GM12864 (cell line): ENCODE measurements at regions not wholly inside any gene's neighbourhood (a gene's known extent, or its start where the extent isn't known, plus 50 kb on each side); places are given as distances from the start of the nearest gene placed in this dataset.
"Not testable (repeated sequence)": the region's sequence is repeated elsewhere in the genome, so short reads cannot be mapped to it uniquely, and the experiment has no call there.

ENCODE experiments used
- DNase-seq: peaks from one replicate; pipeline ENCODE4 v3.0.0-alpha.2; 2011; ENCODE audit warnings: low read depth
- H3K4me3 ChIP-seq: 2 replicates; pipeline ENCODE4 v1.5.1; 2011; ENCODE audit warnings: mild to moderate bottlenecking, low read depth, low read length, control low read depth
- CTCF ChIP-seq: IDR thresholded peaks from 2 replicates; pipeline ENCODE4 v1.5.1; 2011; ENCODE audit warnings: low read depth, mild to moderate bottlenecking, moderate library complexity, low read length, control low read depth, inconsistent platforms; ENCODE audit errors: missing control alignments

- no peak overlapping the region for H3K4me3 ChIP-seq
- DNase-seq: no peak
- no peak for TF ChIP-seq CTCF
These were observed 95.5 kb upstream of the XIRP2 start for GRCh38 chr2:166792808-166793207.

- no peak for DNase-seq
- no peak overlapping the region for H3K4me3 ChIP-seq
- TF ChIP-seq CTCF: no peak
These were observed 101.6 kb upstream of the XIRP2 start for GRCh38 chr2:166786707-166787106.

- no peak overlapping the region for H3K4me3 ChIP-seq
- TF ChIP-seq CTCF: no peak
- DNase-seq: no peak
These were observed 103.9 kb upstream of the XIRP2 start for GRCh38 chr2:166784296-166784946.

- no peak for TF ChIP-seq CTCF
- DNase-seq: no peak
- H3K4me3 ChIP-seq: no peak overlapping the region
These were observed 113.1 kb upstream of the XIRP2 start for GRCh38 chr2:166775176-166775575.

GRCh38 chr2:166773308-166773949, 114.9 kb upstream of the XIRP2 start:
- no peak overlapping the region for H3K4me3 ChIP-seq
- no peak for TF ChIP-seq CTCF
- DNase-seq: no peak

- no peak for TF ChIP-seq CTCF
- H3K4me3 ChIP-seq: no peak overlapping the region
- no peak for DNase-seq
These were observed 119.7 kb upstream of the XIRP2 start for GRCh38 chr2:166768393-166769123.

GRCh38 chr2:166766769-166767322, 121.4 kb upstream of the XIRP2 start:
- not testable (repeated sequence) for DNase-seq, H3K4me3 ChIP-seq
